AG04450 (cell line): ENCODE measurements at regions not wholly inside any gene's neighbourhood (a gene's known extent, or its start where the extent isn't known, plus 50 kb on each side); places are given as distances from the start of the nearest gene placed in this dataset.

ENCODE experiments used
- CTCF ChIA-PET: fragments of 300-600, 350-600 bp; formaldehyde crosslinking; extraction: SDS; loops from one replicate; lab custom pipeline; 2022; ENCODE audit warnings: antibody characterized with exemption, inconsistent platforms; lab: Charles Lee
- POLR2A ChIA-PET: fragments of 350-600 bp; formaldehyde crosslinking; extraction: SDS; loops from one replicate; lab custom pipeline; 2021; ENCODE audit warnings: antibody characterized with exemption, inconsistent platforms; lab: Yijun Ruan, JAX
- DNase-seq: peaks from one replicate; pipeline ENCODE4 v3.0.0-alpha.2; 2011; ENCODE audit warnings: low read depth, low spot score
- H3K27ac ChIP-seq: one replicate; pipeline ENCODE4 v1.5.1; 2012; ENCODE audit warnings: low read depth, low read length, control low read depth
- H3K27me3 ChIP-seq: one replicate; pipeline ENCODE4 v1.6.0; 2012; ENCODE audit warnings: low read length; ENCODE audit not compliant: control insufficient read depth, insufficient read depth
- H3K4me3 ChIP-seq: 2 replicates; pipeline ENCODE4 v1.5.1; 2011; ENCODE audit warnings: mild to moderate bottlenecking, low read depth, low read length, control low read depth
- H3K9me3 ChIP-seq: 2 replicates; pipeline ENCODE4 v1.5.1; 2012; ENCODE audit warnings: low read length; ENCODE audit not compliant: control insufficient read depth, insufficient read depth
- CTCF ChIP-seq: IDR thresholded peaks from 2 replicates; pipeline ENCODE4 v1.5.1; 2011; ENCODE audit warnings: low read depth, low read length, control low read depth, inconsistent platforms

GRCh38 chr9:135297456-135298075, 182.0 kb upstream of the PPP1R26 start:
- no peak overlapping the region for H3K27ac ChIP-seq
- TF ChIP-seq CTCF, result no peak
- no peak for DNase-seq
- H3K4me3 ChIP-seq, result no peak overlapping the region
- CTCF ChIA-PET, result no interaction called here
- H3K9me3 ChIP-seq, result peaks cover 35% of the 10 kb centered on the region
- POLR2A ChIA-PET, result no interaction called here
- no peaks in the 10 kb centered on the region for H3K27me3 ChIP-seq

- peaks cover 41% of the 10 kb centered on the region for H3K9me3 ChIP-seq
- no peaks in the 10 kb centered on the region for H3K27me3 ChIP-seq
- TF ChIP-seq CTCF, result no peak
- ChIA-PET CTCF (no interaction called here), POLR2A (no interaction called here)
- no peak overlapping the region for H3K4me3 ChIP-seq
- H3K27ac ChIP-seq, result no peak overlapping the region
- DNase-seq, result no peak
Observed at GRCh38 chr9:135299239-135299590, 180.4 kb upstream of the PPP1R26 start.

- Histone ChIP-seq H3K9me3 (peaks cover 41% of the 10 kb centered on the region), H3K27me3 (no peaks in the 10 kb centered on the region), H3K27ac (no peak overlapping the region), H3K4me3 (no peak overlapping the region)
- no peak for TF ChIP-seq CTCF
- ChIA-PET POLR2A (no interaction called here), CTCF (no interaction called here)
- no peak for DNase-seq
Observed at GRCh38 chr9:135299651-135300345, 179.8 kb upstream of the PPP1R26 start.

- no peak for TF ChIP-seq CTCF
- Histone ChIP-seq H3K4me3 (no peak overlapping the region), H3K27me3 (no peaks in the 10 kb centered on the region), H3K27ac (no peak overlapping the region), H3K9me3 (peaks cover 41% of the 10 kb centered on the region)
- no peak for DNase-seq
- POLR2A ChIA-PET, result no interaction called here
- CTCF ChIA-PET, result no interaction called here
Observed at GRCh38 chr9:135300346-135301141, 179.0 kb upstream of the PPP1R26 start.
